ENCODE measurements at regions not wholly inside any gene's neighbourhood (a gene's known extent, or its start where the extent isn't known, plus 50 kb on each side); places are given as distances from the start of the nearest gene placed in this dataset.

DNA sequence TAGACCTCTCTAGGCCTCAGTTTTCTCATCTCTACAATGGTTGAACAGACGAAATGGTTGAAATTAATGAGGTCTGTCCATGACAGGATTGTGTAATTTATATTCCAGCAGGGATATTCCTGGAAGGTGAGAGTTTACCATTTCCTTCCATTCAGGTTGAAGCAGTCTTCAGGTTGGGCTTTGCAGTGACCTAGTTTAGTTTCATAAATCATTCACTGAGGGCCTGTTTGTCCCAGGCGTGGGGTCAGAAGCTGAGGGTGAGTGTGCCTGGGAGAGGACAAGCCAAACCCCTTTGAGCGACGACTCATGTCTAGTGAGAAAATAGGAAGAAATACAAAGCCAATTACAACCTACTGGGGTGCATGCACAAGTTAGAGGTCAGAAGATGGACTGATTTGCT, 57.2 kb upstream of the CACNA2D3 start:
- ATAC-seq (ENCODE audit: insufficient number of reproducible peaks, low FRiP score, low read depth) (no peak), DNase-seq (ENCODE audit: low spot score) (no peak)
- Histone ChIP-seq H3K4me1 (ENCODE audit: control insufficient read depth in 1 of 2, low read depth in 2 of 2) (no peaks in the 10 kb centered on the region), H3K9me3 (no peaks in the 10 kb centered on the region), H3K36me3 (no peaks in the 10 kb centered on the region), H3K27ac (no peak overlapping the region), H3K27me3 (replicated peaks; ENCODE audit: insufficient read depth) (no peaks in the 10 kb centered on the region), H3K4me3 (no peak overlapping the region)
- TF ChIP-seq, protein P1, sequence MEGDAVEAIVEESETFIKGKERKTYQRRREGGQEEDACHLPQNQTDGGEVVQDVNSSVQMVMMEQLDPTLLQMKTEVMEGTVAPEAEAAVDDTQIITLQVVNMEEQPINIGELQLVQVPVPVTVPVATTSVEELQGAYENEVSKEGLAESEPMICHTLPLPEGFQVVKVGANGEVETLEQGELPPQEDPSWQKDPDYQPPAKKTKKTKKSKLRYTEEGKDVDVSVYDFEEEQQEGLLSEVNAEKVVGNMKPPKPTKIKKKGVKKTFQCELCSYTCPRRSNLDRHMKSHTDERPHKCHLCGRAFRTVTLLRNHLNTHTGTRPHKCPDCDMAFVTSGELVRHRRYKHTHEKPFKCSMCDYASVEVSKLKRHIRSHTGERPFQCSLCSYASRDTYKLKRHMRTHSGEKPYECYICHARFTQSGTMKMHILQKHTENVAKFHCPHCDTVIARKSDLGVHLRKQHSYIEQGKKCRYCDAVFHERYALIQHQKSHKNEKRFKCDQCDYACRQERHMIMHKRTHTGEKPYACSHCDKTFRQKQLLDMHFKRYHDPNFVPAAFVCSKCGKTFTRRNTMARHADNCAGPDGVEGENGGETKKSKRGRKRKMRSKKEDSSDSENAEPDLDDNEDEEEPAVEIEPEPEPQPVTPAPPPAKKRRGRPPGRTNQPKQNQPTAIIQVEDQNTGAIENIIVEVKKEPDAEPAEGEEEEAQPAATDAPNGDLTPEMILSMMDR (IDR thresholded peaks at IDR 0.05), result no peak

DNA sequence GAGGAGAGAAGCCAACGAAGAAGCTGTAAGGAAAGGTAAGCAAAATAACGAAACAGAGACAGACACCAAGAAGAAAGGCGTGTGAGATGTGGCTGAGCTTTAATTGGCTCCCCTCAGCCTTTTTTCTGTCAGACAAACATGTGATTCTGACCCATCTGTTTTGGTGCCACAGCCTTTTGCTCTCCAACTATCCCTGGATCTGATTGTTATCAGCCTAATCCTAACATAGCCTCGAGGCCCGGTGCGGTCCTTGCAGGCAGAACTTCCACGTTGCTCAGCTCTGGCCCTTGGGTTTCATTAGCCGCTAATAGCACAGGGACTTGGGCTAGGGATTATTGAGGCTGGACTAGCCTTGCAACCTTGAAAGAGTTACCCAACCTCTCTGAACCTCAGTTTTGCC, 57.9 kb upstream of the CACNA2D3 start:
- H3K36me3 ChIP-seq, result no peaks in the 10 kb centered on the region
- H3K9me3 ChIP-seq, result no peaks in the 10 kb centered on the region
- TF ChIP-seq, protein P1 (IDR thresholded peaks at IDR 0.05), result no peak
- ATAC-seq (ENCODE audit: insufficient number of reproducible peaks, low FRiP score, low read depth), result no peak
- no peak overlapping the region for H3K4me3 ChIP-seq
- H3K27me3 ChIP-seq (replicated peaks; ENCODE audit: insufficient read depth), result no peaks in the 10 kb centered on the region
- no peak for DNase-seq (ENCODE audit: low spot score)
- no peak overlapping the region for H3K27ac ChIP-seq
- no peaks in the 10 kb centered on the region for H3K4me1 ChIP-seq (ENCODE audit: control insufficient read depth in 1 of 2, low read depth in 2 of 2)

DNA sequence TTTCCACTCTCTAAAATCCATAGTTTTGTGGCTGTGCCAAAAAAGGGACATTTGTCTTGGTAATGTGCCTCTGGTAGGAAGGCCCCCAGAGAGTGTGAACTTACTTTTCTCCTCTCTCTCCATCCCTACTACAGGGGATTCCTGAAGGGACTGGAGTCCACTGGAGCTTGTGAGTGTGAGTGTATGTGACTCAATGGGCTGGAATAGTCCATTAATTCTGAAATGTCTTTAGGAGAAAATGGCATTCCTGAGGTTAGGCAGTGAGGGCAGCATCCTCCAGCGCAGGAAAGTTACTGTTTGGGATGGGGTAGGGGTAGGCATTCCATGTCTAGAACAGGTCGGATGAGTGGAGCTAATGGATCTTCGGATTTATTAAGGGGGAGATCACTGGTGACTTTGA, 59.8 kb upstream of the CACNA2D3 start:
- Histone ChIP-seq H3K27me3 (replicated peaks; ENCODE audit: insufficient read depth) (no peaks in the 10 kb centered on the region), H3K4me1 (ENCODE audit: control insufficient read depth in 1 of 2, low read depth in 2 of 2) (no peaks in the 10 kb centered on the region), H3K4me3 (no peak overlapping the region), H3K9me3 (no peaks in the 10 kb centered on the region), H3K27ac (no peak overlapping the region), H3K36me3 (no peaks in the 10 kb centered on the region)
- TF ChIP-seq, protein P1 (IDR thresholded peaks at IDR 0.05), result no peak
- DNase-seq (ENCODE audit: low spot score), result no peak
- no peak for ATAC-seq (ENCODE audit: insufficient number of reproducible peaks, low FRiP score, low read depth)

- Histone ChIP-seq H3K4me1 (ENCODE audit: control insufficient read depth in 1 of 2, low read depth in 2 of 2) (peaks cover 0 to 11% of the 10 kb centered on the region in 2 donors), H3K9me3 (no peaks in the 10 kb centered on the region), H3K27ac (no peak overlapping the region), H3K36me3 (no peaks in the 10 kb centered on the region), H3K4me3 (no peak overlapping the region), H3K27me3 (replicated peaks; ENCODE audit: insufficient read depth) (no peaks in the 10 kb centered on the region)
- DNase-seq (ENCODE audit: low spot score) (no peak), ATAC-seq (ENCODE audit: insufficient number of reproducible peaks, low FRiP score, low read depth) (no peak)
- TF ChIP-seq, protein P1 (IDR thresholded peaks at IDR 0.05), result no peak
These were observed 65.8 kb upstream of the CACNA2D3 start for GRCh38 chr3:54056521-54056920.

- ATAC-seq (ENCODE audit: insufficient number of reproducible peaks, low FRiP score, low read depth) (no peak), DNase-seq (ENCODE audit: low spot score) (no peak)
- H3K9me3 ChIP-seq, result no peaks in the 10 kb centered on the region
- TF ChIP-seq, protein P1 (IDR thresholded peaks at IDR 0.05), result no peak
- H3K4me1 ChIP-seq (ENCODE audit: control insufficient read depth in 1 of 2, low read depth in 2 of 2), result peaks cover 0 to 11% of the 10 kb centered on the region in 2 donors
- H3K27me3 ChIP-seq (replicated peaks; ENCODE audit: insufficient read depth), result no peaks in the 10 kb centered on the region
- no peak overlapping the region for H3K27ac ChIP-seq
- H3K36me3 ChIP-seq, result no peaks in the 10 kb centered on the region
- H3K4me3 ChIP-seq, result no peak overlapping the region
These were observed 68.5 kb upstream of the CACNA2D3 start for GRCh38 chr3:54053882-54054281.
